ENCODE measurements at regions not wholly inside any gene's neighbourhood (a gene's known extent, or its start where the extent isn't known, plus 50 kb on each side); places are given as distances from the start of the nearest gene placed in this dataset.

DNA sequence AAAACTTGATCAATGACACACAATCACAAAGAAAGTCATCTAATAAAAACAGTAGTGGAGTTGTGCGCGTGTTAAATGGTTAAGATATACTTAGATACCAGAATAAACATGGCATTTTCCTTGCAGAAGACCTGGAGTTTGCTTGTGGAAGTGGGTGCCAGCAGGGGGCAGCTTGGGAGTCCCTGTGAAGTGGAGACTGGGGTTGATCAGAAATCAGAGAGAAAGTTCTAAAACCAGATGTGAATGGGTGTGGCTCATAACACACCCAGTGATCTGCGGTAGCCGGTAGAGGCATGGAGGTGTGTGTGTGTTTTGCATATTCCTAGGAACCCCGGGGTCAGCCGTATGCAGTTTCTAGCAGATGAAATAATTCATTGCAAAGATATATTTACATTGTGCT is 300.1 kb upstream of the TRIB2 start:
- H3K36me3 ChIP-seq (ENCODE audit: insufficient read depth, low read depth, low read length) = no peaks in the 10 kb centered on the region
- H3K4me1 ChIP-seq (ENCODE audit: insufficient read depth, low read length) = no peaks in the 10 kb centered on the region
- H3K27me3 ChIP-seq (ENCODE audit: insufficient read depth, low read length) = no peaks in the 10 kb centered on the region
- H3K4me3 ChIP-seq (ENCODE audit: low read length) = no peak overlapping the region
- H3K9ac ChIP-seq (ENCODE audit: low read depth, low read length) = no peak overlapping the region
- no peaks in the 10 kb centered on the region for H3K9me3 ChIP-seq (ENCODE audit: insufficient read depth, low read depth, low read length)
- H3K27ac ChIP-seq (ENCODE audit: low read length) = no peak overlapping the region

DNA sequence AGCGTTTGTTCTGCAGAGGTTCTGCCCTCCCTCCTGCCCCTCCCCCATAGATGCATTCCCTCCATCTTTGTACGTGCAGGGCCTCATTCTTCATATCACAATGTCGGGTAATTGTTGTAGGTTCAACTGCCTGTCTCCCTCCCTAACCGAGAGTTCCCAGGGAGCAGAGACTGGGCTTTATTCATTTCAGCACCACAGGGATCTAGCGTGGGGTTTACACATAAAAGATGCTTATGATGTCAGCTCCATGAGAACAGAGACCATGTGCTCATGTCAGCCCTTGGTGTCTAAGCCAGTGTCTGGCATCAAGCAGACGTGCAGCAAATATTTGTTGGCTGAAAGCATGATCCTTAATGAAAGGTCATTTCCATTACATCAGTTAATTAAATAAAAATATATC is 298.9 kb upstream of the TRIB2 start:
- Histone ChIP-seq H3K4me3 (ENCODE audit: low read length) (no peak overlapping the region), H3K9ac (ENCODE audit: low read depth, low read length) (no peak overlapping the region), H3K9me3 (ENCODE audit: insufficient read depth, low read depth, low read length) (no peaks in the 10 kb centered on the region), H3K36me3 (ENCODE audit: insufficient read depth, low read depth, low read length) (no peaks in the 10 kb centered on the region), H3K4me1 (ENCODE audit: insufficient read depth, low read length) (no peaks in the 10 kb centered on the region), H3K27me3 (ENCODE audit: insufficient read depth, low read length) (no peaks in the 10 kb centered on the region), H3K27ac (ENCODE audit: low read length) (no peak overlapping the region)

DNA sequence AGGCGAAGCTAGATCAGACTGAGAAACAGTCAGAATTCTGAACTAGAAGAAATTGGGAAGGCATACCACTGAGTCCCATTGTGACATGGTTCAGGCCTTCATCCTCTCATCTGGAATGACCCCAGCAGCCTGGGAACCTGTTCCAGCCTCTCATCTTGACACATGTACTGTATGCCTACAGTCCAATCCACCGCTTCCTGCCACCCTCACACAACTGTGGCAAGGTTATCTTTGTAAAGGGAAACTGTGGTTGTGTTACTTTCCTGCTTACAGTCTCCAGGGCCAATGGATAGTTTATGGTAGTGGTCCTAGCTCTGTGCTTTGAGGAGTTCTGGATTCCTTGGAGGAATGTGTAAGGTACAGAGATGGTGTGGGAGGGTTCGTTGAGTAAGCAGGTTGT is 296.9 kb upstream of the TRIB2 start:
- Histone ChIP-seq H3K27ac (ENCODE audit: low read length) (no peak overlapping the region), H3K36me3 (ENCODE audit: insufficient read depth, low read depth, low read length) (no peaks in the 10 kb centered on the region), H3K4me3 (ENCODE audit: low read length) (no peak overlapping the region), H3K9ac (ENCODE audit: low read depth, low read length) (no peak overlapping the region), H3K9me3 (ENCODE audit: insufficient read depth, low read depth, low read length) (no peaks in the 10 kb centered on the region), H3K4me1 (ENCODE audit: insufficient read depth, low read length) (no peaks in the 10 kb centered on the region; the same call in 1 of the 2 replicates), H3K27me3 (ENCODE audit: insufficient read depth, low read length) (no peaks in the 10 kb centered on the region)

DNA sequence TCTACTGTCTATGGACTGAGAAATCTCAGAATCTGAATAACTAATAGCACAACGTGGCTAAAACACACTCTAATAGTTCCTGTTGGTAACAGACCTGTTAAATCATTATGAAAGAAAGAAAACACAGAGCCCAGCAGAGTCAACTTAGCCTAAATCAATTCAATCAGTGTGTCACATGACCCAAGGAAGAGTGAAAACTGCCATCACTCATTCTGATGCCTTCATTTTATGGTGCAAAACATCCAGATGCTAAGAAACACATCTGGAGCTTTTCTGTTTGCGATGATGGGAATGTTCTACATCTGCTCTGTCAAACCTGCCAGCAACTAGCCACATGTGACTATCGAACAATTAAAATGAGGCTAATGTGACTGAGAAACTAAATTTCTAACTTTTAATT is 295.7 kb upstream of the TRIB2 start:
- no peak overlapping the region for H3K4me3 ChIP-seq (ENCODE audit: low read length)
- H3K36me3 ChIP-seq (ENCODE audit: insufficient read depth, low read depth, low read length) = no peaks in the 10 kb centered on the region
- no peak overlapping the region for H3K9ac ChIP-seq (ENCODE audit: low read depth, low read length)
- H3K9me3 ChIP-seq (ENCODE audit: insufficient read depth, low read depth, low read length) = no peaks in the 10 kb centered on the region
- no peak overlapping the region for H3K27ac ChIP-seq (ENCODE audit: low read length)
- no peaks in the 10 kb centered on the region for H3K27me3 ChIP-seq (ENCODE audit: insufficient read depth, low read length)
- peaks cover 3% of the 10 kb centered on the region; the same call in 1 of the 2 replicates for H3K4me1 ChIP-seq (ENCODE audit: insufficient read depth, low read length)

DNA sequence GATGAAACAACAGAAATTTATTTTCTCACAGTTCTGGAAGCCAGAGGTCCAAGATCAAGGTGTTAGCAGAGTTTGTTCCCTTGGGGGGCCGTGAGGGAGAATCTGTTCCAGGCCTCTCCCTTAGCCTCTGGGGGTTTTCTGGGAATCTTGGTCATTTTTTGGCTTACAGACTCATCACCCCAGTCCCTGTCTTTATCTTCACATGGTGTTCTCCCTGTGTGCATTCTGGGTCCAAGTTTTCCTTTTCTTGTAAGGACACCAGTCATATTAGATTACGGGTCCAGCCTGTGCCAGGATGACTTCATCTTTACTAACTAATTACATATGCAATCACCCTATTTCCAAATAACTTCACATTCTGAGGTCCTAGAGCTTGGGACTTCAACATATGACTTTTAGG is 292.5 kb upstream of the TRIB2 start:
- Histone ChIP-seq H3K9ac (ENCODE audit: low read depth, low read length) (no peak overlapping the region), H3K9me3 (ENCODE audit: insufficient read depth, low read depth, low read length) (no peaks in the 10 kb centered on the region), H3K4me3 (ENCODE audit: low read length) (no peak overlapping the region), H3K27ac (ENCODE audit: low read length) (no peak overlapping the region), H3K36me3 (ENCODE audit: insufficient read depth, low read depth, low read length) (no peaks in the 10 kb centered on the region), H3K4me1 (ENCODE audit: insufficient read depth, low read length) (peaks cover 19% of the 10 kb centered on the region; the same call in 1 of the 2 replicates), H3K27me3 (ENCODE audit: insufficient read depth, low read length) (no peaks in the 10 kb centered on the region)

DNA sequence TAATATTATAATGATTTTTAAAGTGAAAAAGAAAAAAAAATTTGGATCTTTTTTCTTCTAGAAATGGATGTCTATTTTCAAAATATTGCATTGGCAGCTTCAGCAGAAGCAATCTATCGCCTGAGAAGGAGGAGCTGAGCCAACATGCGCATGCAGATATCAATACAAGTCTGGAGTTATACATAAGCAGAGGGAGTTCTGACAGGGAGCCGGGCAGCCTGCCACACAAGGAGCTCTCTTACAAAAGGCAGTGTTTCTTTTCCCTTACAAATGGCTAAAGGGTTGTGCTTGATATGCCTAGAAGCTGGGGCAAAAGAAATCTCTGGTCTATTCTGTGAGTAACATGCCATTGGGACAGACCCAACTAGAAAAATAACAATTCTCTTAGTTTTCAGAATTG is 291.9 kb upstream of the TRIB2 start:
- Histone ChIP-seq H3K9ac (ENCODE audit: low read depth, low read length) (no peak overlapping the region), H3K36me3 (ENCODE audit: insufficient read depth, low read depth, low read length) (no peaks in the 10 kb centered on the region), H3K27ac (ENCODE audit: low read length) (no peak overlapping the region), H3K4me3 (ENCODE audit: low read length) (no peak overlapping the region), H3K27me3 (ENCODE audit: insufficient read depth, low read length) (no peaks in the 10 kb centered on the region), H3K9me3 (ENCODE audit: insufficient read depth, low read depth, low read length) (no peaks in the 10 kb centered on the region), H3K4me1 (ENCODE audit: insufficient read depth, low read length) (peaks cover 25% of the 10 kb centered on the region)

DNA sequence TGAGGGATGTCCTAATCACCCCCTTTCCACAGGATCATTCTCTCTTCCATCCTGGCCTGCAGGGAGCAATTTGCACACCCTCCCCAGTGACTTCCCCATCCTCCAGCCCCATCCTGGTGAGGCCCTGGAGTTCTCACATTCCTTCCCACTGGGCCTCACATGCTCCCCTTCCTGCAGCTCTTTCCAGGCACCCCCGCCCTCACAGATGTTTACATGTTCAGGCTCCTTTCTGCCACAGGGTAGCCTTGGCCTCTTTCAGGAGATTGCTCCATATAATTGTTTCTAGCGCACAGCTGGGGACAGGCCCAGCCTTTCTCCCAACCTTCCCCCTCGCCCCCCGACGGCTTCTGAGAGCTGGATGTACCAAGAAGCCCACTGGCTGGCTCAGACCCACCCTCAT is 288.4 kb upstream of the TRIB2 start:
- Histone ChIP-seq H3K27ac (ENCODE audit: low read length) (peak overlapping the region; percentile 62), H3K36me3 (ENCODE audit: insufficient read depth, low read depth, low read length) (no peaks in the 10 kb centered on the region), H3K9me3 (ENCODE audit: insufficient read depth, low read depth, low read length) (no peaks in the 10 kb centered on the region), H3K9ac (ENCODE audit: low read depth, low read length) (peak overlapping the region; percentile 19; the same call in 1 of the 2 replicates), H3K4me3 (ENCODE audit: low read length) (no peak overlapping the region), H3K4me1 (ENCODE audit: insufficient read depth, low read length) (peaks cover 25% of the 10 kb centered on the region), H3K27me3 (ENCODE audit: insufficient read depth, low read length) (no peaks in the 10 kb centered on the region)

DNA sequence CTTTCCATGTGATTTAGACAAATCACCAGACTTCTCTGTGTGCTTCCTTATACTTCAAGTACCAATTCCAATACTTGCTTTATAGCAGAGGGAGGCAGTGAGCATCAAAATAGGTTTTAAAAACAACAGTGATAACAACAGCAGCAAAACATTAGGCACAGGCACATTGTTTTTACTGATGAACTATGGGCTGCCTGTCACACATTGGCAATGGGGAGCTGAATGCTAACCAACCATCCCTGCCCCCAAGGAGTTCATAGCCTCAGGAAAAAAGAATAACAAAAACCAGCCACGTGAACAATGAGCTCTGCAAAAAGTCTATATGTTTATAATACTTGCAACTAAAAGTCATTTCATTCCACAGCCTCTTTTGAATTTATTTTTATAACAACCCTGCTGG is 287.9 kb upstream of the TRIB2 start:
- Histone ChIP-seq H3K9ac (ENCODE audit: low read depth, low read length) (peak overlapping the region; percentile 19; the same call in 1 of the 2 replicates), H3K9me3 (ENCODE audit: insufficient read depth, low read depth, low read length) (no peaks in the 10 kb centered on the region), H3K4me1 (ENCODE audit: insufficient read depth, low read length) (peaks cover 25% of the 10 kb centered on the region), H3K4me3 (ENCODE audit: low read length) (no peak overlapping the region), H3K36me3 (ENCODE audit: insufficient read depth, low read depth, low read length) (no peaks in the 10 kb centered on the region), H3K27ac (ENCODE audit: low read length) (peak overlapping the region; percentile 62), H3K27me3 (ENCODE audit: insufficient read depth, low read length) (no peaks in the 10 kb centered on the region)

DNA sequence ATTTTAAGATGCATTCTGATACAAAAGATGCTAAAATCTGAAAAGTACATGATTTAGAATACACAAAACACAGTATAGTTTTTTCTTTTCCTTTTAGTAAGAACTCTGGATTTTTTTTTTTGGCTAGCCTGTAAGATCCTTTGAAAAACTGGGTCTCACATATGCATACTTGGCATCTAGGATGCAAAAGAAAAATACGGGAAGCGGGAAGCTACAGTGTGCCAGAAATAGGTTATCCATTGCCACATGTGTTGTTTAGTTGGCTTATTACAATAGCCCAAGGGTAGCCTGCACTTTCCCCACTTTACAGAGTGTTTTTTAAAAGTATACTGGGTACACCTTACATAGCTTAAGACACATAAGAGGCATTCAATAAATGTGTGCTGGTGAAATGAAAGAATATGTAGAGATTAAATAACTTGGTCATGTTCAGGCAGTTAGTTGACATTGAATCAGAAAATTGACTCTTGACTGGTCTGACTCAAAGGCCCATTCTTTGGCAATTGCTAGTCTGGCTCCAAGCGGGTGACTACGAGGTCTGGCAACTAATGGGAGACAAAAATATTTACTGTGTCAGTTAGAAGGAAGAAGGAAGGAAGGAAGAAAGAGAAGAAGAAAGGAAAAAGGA is 286.8 kb upstream of the TRIB2 start:
- no peak overlapping the region for H3K4me3 ChIP-seq (ENCODE audit: low read length)
- H3K27me3 ChIP-seq (ENCODE audit: insufficient read depth, low read length) = no peaks in the 10 kb centered on the region
- no peaks in the 10 kb centered on the region for H3K9me3 ChIP-seq (ENCODE audit: insufficient read depth, low read depth, low read length)
- no peak overlapping the region for H3K27ac ChIP-seq (ENCODE audit: low read length)
- H3K36me3 ChIP-seq (ENCODE audit: insufficient read depth, low read depth, low read length) = no peaks in the 10 kb centered on the region
- peaks cover 25% of the 10 kb centered on the region for H3K4me1 ChIP-seq (ENCODE audit: insufficient read depth, low read length)
- no peak overlapping the region for H3K9ac ChIP-seq (ENCODE audit: low read depth, low read length)

DNA sequence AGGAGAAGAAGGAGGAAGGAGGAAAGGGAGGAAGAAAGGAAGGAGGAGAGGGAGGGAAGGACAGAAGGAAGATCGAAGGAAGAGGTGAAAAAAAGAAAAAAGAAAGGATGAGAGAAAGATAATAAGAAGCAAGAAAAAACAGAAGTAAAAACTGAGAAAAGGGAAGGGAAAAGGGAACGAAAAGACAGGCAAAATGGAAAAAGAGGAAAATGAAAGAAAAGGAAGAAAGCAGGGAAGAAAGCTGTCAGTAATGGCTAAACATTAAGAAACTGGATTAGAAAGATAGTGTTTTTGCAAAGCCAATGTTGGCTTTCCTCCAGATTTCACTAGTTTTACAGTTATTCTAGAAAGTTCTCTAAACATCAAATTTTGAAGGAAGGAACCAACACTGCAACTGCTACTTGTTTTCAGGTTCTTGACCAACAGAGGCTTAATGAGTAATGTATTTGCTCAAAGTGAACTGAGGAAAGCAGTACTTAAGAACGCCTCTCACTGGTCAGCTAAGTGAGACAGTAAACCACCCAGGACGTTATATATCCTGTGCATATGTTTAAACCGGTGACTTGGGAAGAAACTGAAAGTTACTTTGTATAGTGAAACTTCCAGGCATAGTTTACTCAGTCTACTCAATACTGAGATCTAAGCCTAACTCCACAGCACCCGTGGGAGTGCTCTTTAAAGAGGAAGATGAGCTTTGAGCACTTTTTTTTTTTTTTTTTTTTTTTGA is 286.2 kb upstream of the TRIB2 start:
- Histone ChIP-seq H3K4me3 (ENCODE audit: low read length) (no peak overlapping the region), H3K4me1 (ENCODE audit: insufficient read depth, low read length) (peaks cover 22% of the 10 kb centered on the region), H3K36me3 (ENCODE audit: insufficient read depth, low read depth, low read length) (no peaks in the 10 kb centered on the region), H3K9me3 (ENCODE audit: insufficient read depth, low read depth, low read length) (no peaks in the 10 kb centered on the region), H3K27ac (ENCODE audit: low read length) (no peak overlapping the region), H3K9ac (ENCODE audit: low read depth, low read length) (no peak overlapping the region), H3K27me3 (ENCODE audit: insufficient read depth, low read length) (no peaks in the 10 kb centered on the region)

DNA sequence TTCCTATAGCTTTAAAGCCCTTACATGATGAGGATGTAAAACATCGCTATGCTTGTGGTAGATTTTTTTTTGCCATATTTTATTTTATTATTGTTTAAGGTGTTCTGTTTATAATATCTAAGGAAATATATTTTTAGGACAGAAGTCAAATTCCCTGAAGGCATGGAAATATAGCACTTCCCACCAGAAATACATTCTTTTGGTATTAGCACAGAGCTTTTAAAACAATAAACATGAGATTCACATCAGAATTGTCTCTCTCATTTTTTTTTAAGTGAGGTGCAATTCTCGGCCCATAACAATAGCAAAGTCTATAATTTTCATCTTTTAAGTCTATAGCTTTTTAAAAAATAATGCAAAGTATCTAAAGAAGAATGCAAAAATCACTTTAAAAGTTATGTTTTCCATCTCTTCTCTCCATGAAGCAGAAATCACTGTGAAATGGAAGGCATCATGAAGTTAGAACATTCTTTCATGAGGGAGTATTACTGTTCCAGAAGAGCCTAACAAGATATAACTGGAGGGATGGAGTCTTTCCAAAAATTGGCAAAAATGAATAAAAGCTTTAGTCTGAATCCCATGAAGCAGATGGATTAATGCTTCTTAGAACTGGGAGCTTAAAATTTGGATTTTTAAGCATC is 283.6 kb upstream of the TRIB2 start:
- H3K9ac ChIP-seq (ENCODE audit: low read depth, low read length) = no peak overlapping the region
- H3K9me3 ChIP-seq (ENCODE audit: insufficient read depth, low read depth, low read length) = no peaks in the 10 kb centered on the region
- H3K27ac ChIP-seq (ENCODE audit: low read length) = no peak overlapping the region
- no peaks in the 10 kb centered on the region for H3K36me3 ChIP-seq (ENCODE audit: insufficient read depth, low read depth, low read length)
- H3K4me3 ChIP-seq (ENCODE audit: low read length) = no peak overlapping the region
- H3K4me1 ChIP-seq (ENCODE audit: insufficient read depth, low read length) = peaks cover 17% of the 10 kb centered on the region
- no peaks in the 10 kb centered on the region for H3K27me3 ChIP-seq (ENCODE audit: insufficient read depth, low read length)

DNA sequence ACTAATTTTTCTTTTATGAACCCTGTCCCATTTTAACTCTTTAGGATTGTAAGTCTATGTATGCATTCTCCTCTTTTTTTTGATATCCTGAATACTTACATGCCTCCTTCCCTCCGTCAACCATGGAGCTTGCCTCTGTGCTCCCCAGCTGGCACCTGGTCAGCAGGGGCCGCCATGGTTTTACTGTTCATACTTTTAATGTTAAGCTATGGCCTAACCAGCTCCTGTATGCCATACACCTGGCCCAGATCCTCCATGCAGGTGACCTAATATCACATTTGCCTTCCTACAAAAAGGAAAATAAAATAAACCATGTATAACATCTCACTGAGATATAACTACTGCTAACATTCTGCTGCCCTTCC is 283.1 kb upstream of the TRIB2 start:
- no peak overlapping the region for H3K27ac ChIP-seq (ENCODE audit: low read length)

More for the DNA sequence above, 283.1 kb upstream of the TRIB2 start:
- Histone ChIP-seq H3K4me3 (ENCODE audit: low read length) (no peak overlapping the region), H3K27me3 (ENCODE audit: insufficient read depth, low read length) (no peaks in the 10 kb centered on the region), H3K9me3 (ENCODE audit: insufficient read depth, low read depth, low read length) (no peaks in the 10 kb centered on the region), H3K36me3 (ENCODE audit: insufficient read depth, low read depth, low read length) (no peaks in the 10 kb centered on the region), H3K9ac (ENCODE audit: low read depth, low read length) (no peak overlapping the region), H3K4me1 (ENCODE audit: insufficient read depth, low read length) (peaks cover 12% of the 10 kb centered on the region)
